H1 (cell line): ENCODE measurements at regions not wholly inside any gene's neighbourhood (a gene's known extent, or its start where the extent isn't known, plus 50 kb on each side); places are given as distances from the start of the nearest gene placed in this dataset.

Experiments
- CTCF ChIA-PET: fragments of 300-600 bp; sonication (Branson Sonifier 250); formaldehyde crosslinking; loops from one replicate; lab custom pipeline; 2021; ENCODE audit not compliant: partially characterized antibody; lab: Charles Lee
- POLR2A ChIA-PET: fragments of 300-600 bp; sonication (Branson Sonifier 250); formaldehyde crosslinking; loops from one replicate; lab custom pipeline; 2021; ENCODE audit warnings: inconsistent platforms; ENCODE audit not compliant: partially characterized antibody; lab: Charles Lee
- DNase-seq, 2 experiments: peaks; one replicate each; pipeline versions ENCODE4 v3.0.0 to v3.0.0-alpha.2; 2010 to 2022; ENCODE audit warnings: low spot score in 2 of 2, low read depth in 1 of 2, mixed read lengths in 1 of 2
- FAIRE-seq: peaks from 2 replicates; lab custom pipeline; 2011; peaks lifted over from hg19 to GRCh38; lab: Jason Lieb, UNC
- H2AFZ ChIP-seq: 2 replicates; pipeline ENCODE4 v1.8.1; 2012; ENCODE audit warnings: low read length, inconsistent platforms
- H2AK5ac ChIP-seq: 2 replicates; pipeline ENCODE4 v1.6.1; 2013; ENCODE audit warnings: low read depth, low read length
- H2BK120ac ChIP-seq: replicated peaks from 2 replicates; pipeline ENCODE3; 2013; ENCODE audit warnings: low read depth, low read length, inconsistent platforms
- H2BK12ac ChIP-seq: 2 replicates; pipeline ENCODE4 v1.6.1; 2013; ENCODE audit warnings: low read depth, low read length
- H2BK15ac ChIP-seq: 2 replicates; pipeline ENCODE4 v1.6.1; 2013; ENCODE audit warnings: low read length
- H2BK20ac ChIP-seq: 2 replicates; pipeline ENCODE4 v1.6.1; 2013; ENCODE audit warnings: low read length
- H2BK5ac ChIP-seq: 2 replicates; pipeline ENCODE4 v1.6.1; 2013; ENCODE audit warnings: low read depth, low read length
- H3K14ac ChIP-seq: 2 replicates; pipeline ENCODE4 v1.6.1; 2013; ENCODE audit warnings: inconsistent platforms; ENCODE audit not compliant: insufficient read length
- H3K18ac ChIP-seq: 2 replicates; pipeline ENCODE4 v1.6.1; 2013; ENCODE audit warnings: low read length; ENCODE audit errors: extremely low read depth
- H3K23ac ChIP-seq: 2 replicates; pipeline ENCODE4 v1.6.1; 2013; ENCODE audit warnings: inconsistent platforms; ENCODE audit not compliant: insufficient read length
- H3K23me2 ChIP-seq: 2 replicates; pipeline ENCODE4 v1.6.1; 2013; ENCODE audit warnings: low read depth, low read length
- H3K27ac ChIP-seq: 2 replicates; pipeline ENCODE4 v1.6.1; 2011; ENCODE audit warnings: low read depth, low read length, inconsistent platforms
- H3K27me3 ChIP-seq, 4 experiments: replicated peaks in 1 of 4; 1 replicate in 1 of 4; 2 replicates in 3 of 4; pipeline versions ENCODE4 v1.6.1 to v1.8.1; 2011 to 2013; ENCODE audit warnings: low read length in 3 of 4, mild to moderate bottlenecking in 3 of 4, inconsistent platforms in 2 of 4, mixed read lengths in 2 of 4, moderate library complexity in 1 of 4; ENCODE audit not compliant: control insufficient read depth in 3 of 4, insufficient read depth in 3 of 4; ENCODE audit errors: extremely low read depth in 1 of 4
- H3K36me3 ChIP-seq, 4 experiments: 2 replicates each; pipeline versions ENCODE4 v1.6.1 to v1.8.1; 2011 to 2013; ENCODE audit warnings: mild to moderate bottlenecking in 4 of 4, low read length in 3 of 4, moderate library complexity in 2 of 4, control low read depth in 1 of 4, inconsistent platforms in 1 of 4; ENCODE audit not compliant: insufficient read depth in 4 of 4, control insufficient read depth in 2 of 4
- H3K4ac ChIP-seq: replicated peaks from 2 replicates; pipeline ENCODE3; 2013; ENCODE audit warnings: low read length, low read depth, mixed read lengths, inconsistent platforms; ENCODE audit not compliant: insufficient read length
- H3K4me1 ChIP-seq, 4 experiments: replicated peaks in 1 of 4; 1 replicate in 1 of 4; 2 replicates in 3 of 4; pipeline versions ENCODE4 v1.6.1 to v1.8.1; 2011 to 2013; ENCODE audit warnings: low read length in 3 of 4, inconsistent platforms in 2 of 4, mixed read lengths in 1 of 4; ENCODE audit not compliant: insufficient read depth in 4 of 4, control insufficient read depth in 3 of 4
- H3K4me2 ChIP-seq, 2 experiments: 2 replicates each; pipeline versions ENCODE4 v1.6.1 to v1.8.1; 2011 to 2013; ENCODE audit warnings: low read depth in 2 of 2, low read length in 2 of 2, control low read depth in 1 of 2, inconsistent platforms in 1 of 2, mild to moderate bottlenecking in 1 of 2; ENCODE audit not compliant: insufficient read depth in 1 of 2
- H3K4me3 ChIP-seq, 4 experiments: fragments of 200-600, 300-600 bp in 1 of 4; sonication (generic), shearing (Covaris generic), sonication (Bioruptor Twin) in 1 of 4; 2 replicates each; pipeline versions ENCODE4 v1.5.1 to v1.8.1; 2011 to 2016; ENCODE audit warnings: low read length in 4 of 4, low read depth in 3 of 4, control low read depth in 2 of 4, inconsistent platforms in 2 of 4, mild to moderate bottlenecking in 2 of 4, mixed read lengths in 1 of 4, moderate library complexity in 1 of 4; ENCODE audit not compliant: insufficient read depth in 2 of 4; ENCODE audit errors: extremely low read depth in 1 of 4
- H3K56ac ChIP-seq: replicated peaks from 2 replicates; pipeline ENCODE3; 2013; ENCODE audit warnings: low read depth, mild to moderate bottlenecking, mixed read lengths, low read length, inconsistent platforms; ENCODE audit not compliant: insufficient read length
- H3K79me1 ChIP-seq: 2 replicates; pipeline ENCODE4 v1.6.1; 2013; ENCODE audit warnings: low read depth, low read length, control low read depth
- H3K79me2 ChIP-seq, 2 experiments: 2 replicates each; pipeline versions ENCODE4 v1.6.1 to v1.8.1; 2012 to 2013; ENCODE audit warnings: low read length in 2 of 2, mild to moderate bottlenecking in 2 of 2, inconsistent platforms in 1 of 2; ENCODE audit not compliant: insufficient read depth in 2 of 2, control insufficient read depth in 1 of 2
- H3K9ac ChIP-seq, 4 experiments: replicated peaks in 1 of 4; 1 replicate in 1 of 4; 2 replicates in 3 of 4; pipeline versions ENCODE4 v1.6.1 to v1.8.1; 2011 to 2013; ENCODE audit warnings: low read depth in 3 of 4, low read length in 3 of 4, control low read depth in 2 of 4, mild to moderate bottlenecking in 2 of 4, moderate library complexity in 2 of 4, inconsistent platforms in 1 of 4; ENCODE audit errors: extremely low read depth in 1 of 4
- H3K9me3 ChIP-seq, 2 experiments: 2 replicates each; pipeline versions ENCODE4 v1.6.1 to v1.8.1; 2012 to 2013; ENCODE audit warnings: mild to moderate bottlenecking in 2 of 2, moderate library complexity in 2 of 2, control low read depth in 1 of 2, inconsistent platforms in 1 of 2, low read depth in 1 of 2, low read length in 1 of 2, mixed read lengths in 1 of 2; ENCODE audit not compliant: insufficient read depth in 2 of 2
- H4K20me1 ChIP-seq, 2 experiments: replicated peaks in 1 of 2; 2 replicates each; pipeline versions ENCODE3 to v1.8.1; 2011 to 2013; ENCODE audit warnings: inconsistent platforms in 2 of 2, low read length in 2 of 2, mild to moderate bottlenecking in 1 of 2; ENCODE audit not compliant: insufficient read depth in 2 of 2, control insufficient read depth in 1 of 2
- H4K5ac ChIP-seq: 2 replicates; pipeline ENCODE4 v1.6.1; 2013; ENCODE audit warnings: low read length, low read depth, mixed read lengths, inconsistent platforms; ENCODE audit not compliant: insufficient read length
- H4K8ac ChIP-seq: 2 replicates; pipeline ENCODE4 v1.8.0; 2013; ENCODE audit warnings: mild to moderate bottlenecking, moderate library complexity, low read length, inconsistent platforms; ENCODE audit not compliant: insufficient read depth; ENCODE audit errors: extremely low read depth
- H4K91ac ChIP-seq: replicated peaks from 2 replicates; pipeline ENCODE3; 2013; ENCODE audit warnings: low read length, mixed read lengths, inconsistent platforms; ENCODE audit not compliant: insufficient read length
- CTBP2 ChIP-seq: IDR thresholded peaks from 2 replicates; pipeline ENCODE4 v1.7.0; 2011; ENCODE audit warnings: borderline replicate concordance, mild to moderate bottlenecking, moderate library complexity, mixed read lengths, low read length; ENCODE audit not compliant: insufficient read depth, insufficient read length
- E2F6 ChIP-seq: IDR thresholded peaks from 2 replicates; pipeline ENCODE4 v1.6.1; 2012; ENCODE audit warnings: inconsistent platforms
- EGR1 ChIP-seq: IDR thresholded peaks from 2 replicates; pipeline ENCODE4 v1.6.1; 2011; ENCODE audit warnings: low read depth, low read length, borderline replicate concordance
- EP300 ChIP-seq, 2 experiments: IDR thresholded peaks; 1 replicate in 1 of 2; 2 replicates in 1 of 2; pipeline ENCODE4 v1.6.1; 2011 to 2012; ENCODE audit warnings: low read depth in 2 of 2, low read length in 2 of 2, mild to moderate bottlenecking in 2 of 2, borderline replicate concordance in 1 of 2, inconsistent platforms in 1 of 2, moderate library complexity in 1 of 2
- HDAC2 ChIP-seq, 2 experiments: fragments of 300-600 bp in 1 of 2; sonication (generic) in 1 of 2; IDR thresholded peaks; 2 replicates each; pipeline ENCODE4 v1.6.1; 2011 to 2012; ENCODE audit warnings: low read depth in 2 of 2, low read length in 2 of 2, mild to moderate bottlenecking in 2 of 2, moderate library complexity in 2 of 2, borderline replicate concordance in 1 of 2, inconsistent platforms in 1 of 2
- KDM4A ChIP-seq: IDR thresholded peaks from one replicate; pipeline ENCODE4 v1.7.1; 2012; ENCODE audit warnings: low read depth, mild to moderate bottlenecking, moderate library complexity, low read length, inconsistent platforms; ENCODE audit not compliant: severe bottlenecking
- MAFK ChIP-seq: IDR thresholded peaks from 2 replicates; pipeline ENCODE4 v1.6.1; 2012; ENCODE audit warnings: low read depth, mild to moderate bottlenecking, improper control_type of control experiment, low read length
- SIN3A ChIP-seq, 2 experiments: IDR thresholded peaks in 1 of 2; conservative IDR thresholded peaks in 1 of 2; 2 replicates each; pipeline ENCODE4 v1.6.1; 2011 to 2012; ENCODE audit warnings: low read length in 2 of 2, improper control_type of control experiment in 1 of 2, low read depth in 1 of 2, mild to moderate bottlenecking in 1 of 2
- TEAD4 ChIP-seq: IDR thresholded peaks from 2 replicates; pipeline ENCODE4 v1.6.1; 2012; ENCODE audit warnings: low read depth, low read length, inconsistent platforms, mixed read lengths
- USF2 ChIP-seq: IDR thresholded peaks from 2 replicates; pipeline ENCODE4 v1.6.1; 2011; ENCODE audit warnings: low read length, improper control_type of control experiment
- WGBS, 2 experiments: shearing (Covaris generic) in 1 of 2; methylation state at CpG; one replicate each; pipeline versions ENCODE4 v1.1.6 to v1.1.7; 2013 to 2015; ENCODE audit warnings: low lambda C conversion rate in 2 of 2, mixed read lengths in 2 of 2, inconsistent platforms in 1 of 2, low coverage in 1 of 2, missing lambda C conversion rate in 1 of 2; ENCODE audit not compliant: insufficient replicate concordance in 2 of 2, insufficient coverage in 1 of 2, insufficient read length in 1 of 2; ENCODE audit errors: extremely low coverage in 1 of 2, missing lambda C conversion rate in 1 of 2; 5-methylcytosine and 5-hydroxymethylcytosine counted together

- H4K91ac ChIP-seq, result no peak overlapping the region
- H3K79me1 ChIP-seq, result no peaks in the 10 kb centered on the region
- no peak overlapping the region for H2BK20ac ChIP-seq
- H2BK15ac ChIP-seq, result no peak overlapping the region
- H3K4ac ChIP-seq, result no peak overlapping the region
- H3K4me1 ChIP-seq, result peaks cover 0 to 9% (median 4%) of the 10 kb centered on the region in 4 experiments; a peak in 4 of 7 replicates
- H3K9ac ChIP-seq, result no peak overlapping the region
- no peak overlapping the region for H2BK5ac ChIP-seq
- no peak overlapping the region for H3K14ac ChIP-seq
- no peaks in the 10 kb centered on the region for H3K79me2 ChIP-seq
- no peaks in the 10 kb centered on the region for H4K20me1 ChIP-seq
- no peak overlapping the region for H2BK12ac ChIP-seq
- H2AK5ac ChIP-seq, result no peak overlapping the region
- H3K23ac ChIP-seq, result no peak overlapping the region
- H3K36me3 ChIP-seq, result no peaks in the 10 kb centered on the region
- no peak overlapping the region for H2BK120ac ChIP-seq
- WGBS, 2 experiments, result 87% methylated on average over 5 of the region's 5 CpGs; no CpG with 5 or more reads in 1 of the 2 experiments
- ChIA-PET CTCF (interaction anchor here (0.7 to 1.3 kb wide), 2 partner anchors 13 to 179 kb away, joined by 3 read pairs; no protein-coding TSS in a partner anchor), POLR2A (no interaction called here)
- no peak overlapping the region for H3K4me3 ChIP-seq
- no peaks in the 10 kb centered on the region for H3K23me2 ChIP-seq
- DNase-seq, result no peak
- no peak overlapping the region for H4K5ac ChIP-seq
- no peak overlapping the region for H3K4me2 ChIP-seq
- no peak overlapping the region for H2AFZ ChIP-seq
- H3K27me3 ChIP-seq, result no peaks in the 10 kb centered on the region
- no peaks in the 10 kb centered on the region for H3K9me3 ChIP-seq
- FAIRE-seq, result no peak
- no peak overlapping the region for H4K8ac ChIP-seq
- no peak overlapping the region for H3K27ac ChIP-seq
- no peak overlapping the region for H3K56ac ChIP-seq
- no peak overlapping the region for H3K18ac ChIP-seq
- TF ChIP-seq SIN3A (conservative IDR thresholded peaks at IDR 0.05 in 1 of 2, IDR thresholded peaks at IDR 0.05 in 1 of 2; ENCODE audit: low read depth in 1 of 2, low read length in 2 of 2) (no peak), USF2 (no peak), TEAD4 (no peak), E2F6 (no peak), EGR1 (no peak), EP300 (IDR thresholded peaks at IDR 0.05; ENCODE audit: borderline replicate concordance in 1 of 2, low read depth in 2 of 2, low read length in 2 of 2) (no peak), KDM4A (no peak), CTBP2 (no peak), HDAC2 (IDR thresholded peaks at IDR 0.05; ENCODE audit: borderline replicate concordance in 1 of 2, low read depth in 2 of 2, low read length in 2 of 2) (no peak), MAFK (no peak)
Observed at GRCh38 chr2:207291625-207292252, 126.0 kb upstream of the KLF7 start.
